Body of pancreas (tissue), 4 donors: ENCODE measurements at regions not wholly inside any gene's neighbourhood (a gene's known extent, or its start where the extent isn't known, plus 50 kb on each side); places are given as distances from the start of the nearest gene placed in this dataset.

Source experiments
- CTCF ChIP-seq, 7 experiments: fragments of 450-650 bp in 4 of 7; fragments of 200-600 bp in 3 of 7; sonication (generic) in 3 of 7; IDR thresholded peaks; one replicate each; pipeline ENCODE4 v1.5.1; 2016 to 2019; ENCODE audit warnings: antibody characterized with exemption in 7 of 7
- POLR2A ChIP-seq, 3 donors: fragments of 450-650 bp; IDR thresholded peaks; one replicate each; pipeline ENCODE4 v1.6.1; 2016; ENCODE audit warnings: antibody characterized with exemption in 3 of 3, mild to moderate bottlenecking in 2 of 3

GRCh38 chr9:40925149-40925548 is 203.3 kb downstream of the FOXD4L6 start:
- no peak for TF ChIP-seq CTCF (IDR thresholded peaks at IDR 0.05)
- TF ChIP-seq POLR2A (IDR thresholded peaks at IDR 0.05), result no peak
